Erythroblast (primary cell): ENCODE measurements at regions not wholly inside any gene's neighbourhood (a gene's known extent, or its start where the extent isn't known, plus 50 kb on each side); places are given as distances from the start of the nearest gene placed in this dataset.

Experiments
- DNase-seq, 2 experiments: peaks; one replicate each; lab custom pipeline; 2025; lab: John Stamatoyannopoulos, UW
- GATA1 ChIP-seq: IDR thresholded peaks from 2 replicates; pipeline ENCODE4 v1.6.1; 2011; ENCODE audit warnings: low read depth, mild to moderate bottlenecking, control low read depth, low read length, moderate library complexity
- POLR2A ChIP-seq: IDR thresholded peaks from 2 replicates; pipeline ENCODE4 v1.6.1; 2011; ENCODE audit warnings: mild to moderate bottlenecking, low read length

DNA sequence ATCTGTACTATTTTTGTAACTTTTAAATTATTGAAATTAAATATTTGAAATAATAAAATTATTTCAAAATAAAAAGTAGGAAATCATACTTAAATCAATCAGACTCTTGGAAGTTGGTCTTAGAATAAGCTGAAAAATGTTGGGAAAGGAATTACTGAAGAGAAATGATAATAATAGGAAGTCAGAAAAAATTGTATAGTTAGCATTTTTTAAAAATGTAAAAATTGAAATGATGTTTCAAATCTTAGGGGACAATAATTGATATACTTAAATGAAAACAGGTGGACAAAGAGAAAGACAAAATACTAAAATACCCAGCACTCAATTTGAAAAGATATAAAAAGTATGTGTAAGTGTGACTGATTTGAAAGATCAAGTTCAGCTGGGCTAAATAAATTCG is 186.1 kb downstream of the BMP2 start:
- no peak for DNase-seq
- no peak for TF ChIP-seq GATA1
- no peak for TF ChIP-seq POLR2A

- no peak for DNase-seq
- TF ChIP-seq GATA1 (no peak), POLR2A (no peak)
Measured at GRCh38 chr20:6954219-6954618, 186.7 kb downstream of the BMP2 start.

GRCh38 chr20:6956056-6956455 is 188.6 kb downstream of the BMP2 start:
- DNase-seq = no peak
- no peak for TF ChIP-seq POLR2A
- no peak for TF ChIP-seq GATA1

DNA sequence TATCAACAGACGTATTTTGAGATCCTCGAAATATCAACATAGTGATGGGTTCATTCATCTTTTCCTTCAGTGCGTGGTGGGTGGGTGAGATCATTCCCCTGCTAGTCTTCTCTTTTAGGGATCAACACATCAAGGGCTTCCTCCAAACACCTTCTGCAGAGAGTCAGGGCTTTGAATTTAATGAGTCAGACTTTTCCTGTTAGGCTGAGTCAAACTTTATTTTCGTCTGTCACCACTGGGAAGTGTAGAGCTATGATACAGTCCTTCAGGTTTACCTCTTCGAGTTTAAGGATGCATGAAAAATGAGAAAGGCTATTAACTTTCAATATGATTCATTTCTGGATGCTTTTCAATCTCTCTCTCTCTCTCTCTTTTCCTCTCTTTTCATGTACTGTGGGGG is 189.1 kb downstream of the BMP2 start:
- DNase-seq = no peak
- TF ChIP-seq GATA1 (no peak), POLR2A (no peak)

DNA sequence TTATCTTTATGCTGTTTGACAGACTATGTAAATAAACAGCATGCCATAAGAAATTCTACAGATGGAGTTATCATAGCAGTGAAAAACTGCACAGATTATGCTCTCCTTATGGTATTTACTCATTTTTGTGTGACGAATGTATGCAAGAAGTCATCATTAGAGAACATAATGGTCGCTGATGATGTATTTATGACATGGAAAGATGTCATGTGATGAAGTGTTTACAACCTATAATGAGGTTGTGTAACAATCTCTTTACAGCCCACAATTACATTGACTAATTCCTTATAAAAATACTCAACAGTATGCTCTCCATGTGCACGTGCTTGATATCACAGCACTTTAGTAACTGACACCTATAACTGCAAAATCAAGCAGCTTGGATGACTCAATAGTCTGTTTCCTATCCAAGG is 192.4 kb downstream of the BMP2 start:
- no peak for DNase-seq
- TF ChIP-seq POLR2A = no peak
- no peak for TF ChIP-seq GATA1

DNA sequence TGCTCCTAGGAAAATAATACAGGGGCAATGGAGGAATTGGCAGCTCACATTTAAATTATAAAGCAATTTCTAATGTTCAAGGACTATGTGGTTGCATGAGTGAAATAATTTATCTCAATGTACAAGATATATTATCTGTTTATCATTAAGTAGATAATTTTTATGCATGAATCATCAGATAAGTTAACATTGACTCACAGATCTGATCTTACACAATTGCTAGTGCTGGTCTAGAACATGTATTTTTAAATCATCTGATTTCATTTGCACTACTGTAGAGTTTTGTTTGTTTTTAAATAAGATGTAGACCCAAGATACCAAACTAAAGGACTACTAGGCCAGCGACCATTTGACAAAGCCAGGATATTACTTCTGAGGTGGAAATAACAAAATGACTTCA is 199.2 kb downstream of the BMP2 start:
- no peak for DNase-seq
- TF ChIP-seq POLR2A = no peak
- no peak for TF ChIP-seq GATA1

DNA sequence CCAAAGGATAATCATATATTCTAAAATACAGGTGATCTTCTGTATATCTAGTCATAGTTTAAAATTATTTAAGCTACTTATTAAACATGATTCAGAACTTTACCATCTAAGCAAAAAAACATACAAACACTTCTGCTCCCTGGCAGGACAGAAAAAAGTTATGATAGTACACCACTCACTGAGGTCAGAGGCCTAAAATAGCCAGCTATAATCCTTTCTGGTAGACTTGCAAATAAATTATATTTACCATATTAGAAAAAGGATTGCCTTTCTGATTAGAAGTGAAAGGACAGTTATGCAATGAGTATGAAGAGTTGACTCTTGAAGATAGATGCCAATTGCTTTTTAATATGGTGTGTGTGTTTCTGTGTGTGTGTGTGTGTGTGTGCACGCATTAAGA is 207.4 kb downstream of the BMP2 start:
- no peak for DNase-seq
- TF ChIP-seq POLR2A (no peak), GATA1 (no peak)

DNA sequence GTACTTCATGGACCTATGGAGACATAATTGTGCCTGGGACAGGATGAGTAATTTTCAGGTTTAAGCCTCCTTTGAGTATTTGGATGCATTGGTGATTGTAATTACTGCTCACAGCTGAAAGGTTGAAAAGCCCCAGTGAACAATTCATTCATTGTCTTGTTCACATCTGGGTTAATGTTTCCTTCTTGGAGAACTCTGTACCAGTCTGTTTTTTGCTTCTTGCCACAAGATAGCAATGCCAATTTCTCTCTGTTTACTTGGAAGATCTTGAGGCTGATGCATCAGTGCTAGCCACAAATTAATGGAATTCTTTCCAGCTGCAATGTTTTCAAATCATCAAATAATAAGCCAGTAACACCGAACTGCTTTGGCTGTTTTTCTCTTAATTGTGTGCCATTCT is 207.8 kb downstream of the BMP2 start:
- no peak for DNase-seq
- TF ChIP-seq POLR2A (no peak), GATA1 (no peak)

GRCh38 chr20:6976106-6976900 is 208.8 kb downstream of the BMP2 start:
- TF ChIP-seq POLR2A (no peak), GATA1 (no peak)
- DNase-seq = no peak

DNA sequence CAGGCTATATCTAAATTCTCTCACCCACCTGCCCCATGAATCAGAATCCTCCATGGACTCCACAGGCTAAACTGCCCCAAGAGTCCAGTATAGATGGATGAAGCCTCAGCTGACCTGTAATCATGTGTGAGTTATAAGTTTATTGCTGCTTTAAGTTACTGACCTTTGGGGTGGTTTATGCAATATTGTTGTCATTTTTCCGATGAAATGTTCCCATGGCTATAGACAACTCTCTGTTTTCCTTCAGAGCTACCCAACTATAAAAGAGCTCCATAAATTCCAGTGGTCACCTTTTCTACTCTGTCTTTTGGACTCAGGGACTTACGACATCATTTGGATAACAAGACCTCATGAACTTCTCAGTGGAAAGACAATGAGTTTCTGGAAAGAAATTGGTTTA is 212.1 kb downstream of the BMP2 start:
- no peak for DNase-seq
- TF ChIP-seq POLR2A = no peak
- TF ChIP-seq GATA1 = no peak

GRCh38 chr20:6993011-6993410 is 225.5 kb downstream of the BMP2 start:
- no peak for DNase-seq
- TF ChIP-seq POLR2A (no peak), GATA1 (no peak)

DNA sequence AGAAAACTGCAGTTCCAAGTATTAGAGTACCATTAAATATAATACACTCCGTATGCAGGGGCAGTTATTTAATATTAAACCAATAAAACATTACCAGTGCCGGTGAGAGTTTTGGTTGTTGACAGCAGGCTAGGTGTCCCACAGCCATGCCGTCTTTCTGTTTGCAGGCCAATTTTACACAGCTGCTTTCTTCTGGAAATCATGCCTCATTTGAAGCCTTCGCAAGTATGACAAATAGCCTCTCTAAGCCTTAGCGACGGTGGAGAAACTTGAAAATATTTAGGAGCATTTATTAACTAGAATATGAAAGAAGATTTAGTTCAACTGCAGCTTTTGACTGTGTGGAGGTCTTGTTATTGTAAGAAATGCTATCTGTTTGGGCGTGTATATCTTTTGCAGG is 226.0 kb downstream of the BMP2 start:
- no peak for TF ChIP-seq POLR2A
- no peak for TF ChIP-seq GATA1
- DNase-seq = no peak

DNA sequence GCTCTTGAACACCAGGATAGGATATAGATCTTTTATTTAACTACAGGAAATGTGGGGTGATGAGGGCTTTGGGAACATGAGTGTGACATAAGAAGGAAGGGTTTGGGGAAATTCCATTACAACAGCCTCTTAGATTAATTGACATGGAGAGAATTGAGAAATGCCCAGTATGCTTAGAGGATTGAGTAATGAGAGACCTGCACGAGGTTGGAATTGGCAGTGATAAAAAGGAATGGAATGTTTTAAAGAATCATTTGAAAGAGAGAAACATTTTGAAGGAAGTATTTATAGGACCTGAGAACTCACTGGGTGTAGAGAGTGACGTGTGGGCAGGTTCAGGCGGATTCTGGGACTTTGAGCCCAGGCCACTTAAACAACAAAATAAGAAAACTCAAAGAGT is 227.0 kb downstream of the BMP2 start:
- TF ChIP-seq POLR2A (no peak), GATA1 (no peak)
- DNase-seq = no peak

GRCh38 chr20:6998909-6999308 is 231.4 kb downstream of the BMP2 start:
- no peak for DNase-seq
- TF ChIP-seq POLR2A = no peak

DNA sequence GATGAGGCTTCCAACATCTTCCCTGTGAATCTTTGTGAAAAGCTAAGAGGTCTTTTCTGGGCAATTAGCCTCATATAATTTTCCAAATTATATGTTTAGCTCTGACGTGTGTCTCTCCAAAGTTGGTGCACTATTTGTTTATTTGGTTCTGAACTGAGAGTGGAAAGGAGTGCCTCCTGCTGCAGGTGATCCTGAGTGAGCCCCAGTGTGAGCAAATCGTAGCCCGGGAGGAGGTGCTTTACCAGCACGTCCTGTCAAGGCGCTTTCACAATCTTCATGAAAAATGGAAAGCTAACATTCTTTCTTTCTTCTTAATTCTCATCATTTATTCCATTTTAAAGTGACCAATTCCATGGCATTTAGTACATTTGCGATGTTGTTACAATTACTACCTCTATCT is 231.9 kb downstream of the BMP2 start:
- TF ChIP-seq POLR2A = no peak
- no peak for TF ChIP-seq GATA1
- DNase-seq = no peak

DNA sequence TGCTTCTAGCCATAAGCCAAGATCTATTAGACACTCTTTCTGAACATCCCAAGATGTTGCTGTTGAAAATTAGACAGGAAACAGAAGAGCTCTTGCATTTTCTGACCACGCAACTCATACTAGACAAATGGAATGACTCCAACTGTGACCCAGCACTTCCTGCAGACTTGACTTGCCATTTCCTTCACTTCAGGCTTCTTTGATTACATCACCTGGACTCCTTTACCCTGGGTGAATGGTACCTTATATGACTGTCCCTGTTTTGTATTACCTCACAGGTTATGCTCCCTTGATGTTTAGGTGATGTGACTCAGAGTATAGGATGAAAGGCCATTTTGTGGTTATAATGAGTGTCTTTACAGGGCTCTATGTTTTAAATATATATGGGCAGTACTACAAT is 236.1 kb downstream of the BMP2 start:
- DNase-seq = no peak
- no peak for TF ChIP-seq POLR2A
- no peak for TF ChIP-seq GATA1
